Esophagus (tissue), 2 donors: ENCODE measurements at regions not wholly inside any gene's neighbourhood (a gene's known extent, or its start where the extent isn't known, plus 50 kb on each side); places are given as distances from the start of the nearest gene placed in this dataset.

Experiments
- H3K27ac ChIP-seq, 2 donors: one replicate each; pipeline ENCODE4 v1.5.1; 2013; ENCODE audit warnings: low read depth in 2 of 2, mild to moderate bottlenecking in 2 of 2, inconsistent platforms in 1 of 2, low read length in 1 of 2, moderate library complexity in 1 of 2
- H3K27me3 ChIP-seq, 2 donors: one replicate each; pipeline ENCODE4 v1.6.1; 2013; ENCODE audit warnings: low read length in 2 of 2, control low read depth in 1 of 2, mild to moderate bottlenecking in 1 of 2; ENCODE audit not compliant: insufficient read depth in 2 of 2, control insufficient read depth in 1 of 2
- H3K36me3 ChIP-seq, 2 donors: one replicate each; pipeline ENCODE4 v1.6.1; 2013; ENCODE audit warnings: low read length in 1 of 2; ENCODE audit not compliant: control insufficient read depth in 2 of 2, insufficient read depth in 2 of 2
- H3K4me1 ChIP-seq, 2 donors: one replicate each; pipeline ENCODE4 v1.6.1; 2013; ENCODE audit warnings: low read length in 1 of 2; ENCODE audit not compliant: control insufficient read depth in 2 of 2, insufficient read depth in 2 of 2
- H3K4me3 ChIP-seq, 2 donors: one replicate each; pipeline ENCODE4 v1.5.1; 2013; ENCODE audit warnings: low read length in 2 of 2, mild to moderate bottlenecking in 2 of 2, low read depth in 1 of 2, moderate library complexity in 1 of 2
- H3K9me3 ChIP-seq, 2 donors: one replicate each; pipeline ENCODE4 v1.6.1; 2013; ENCODE audit warnings: mild to moderate bottlenecking in 2 of 2, low read depth in 1 of 2, low read length in 1 of 2, moderate library complexity in 1 of 2; ENCODE audit not compliant: control insufficient read depth in 2 of 2, insufficient read depth in 1 of 2
- WGBS, 2 donors: extraction: QIAGEN DNeasy Blood & Tissue Kit; methylation state at CpG; one replicate each; pipeline ENCODE4 v1.1.7; 2013; 5-methylcytosine and 5-hydroxymethylcytosine counted together
- donor health status: healthy with polysubstance abuse.
- donor health status: Bipolar disorder and iron deficiency.

DNA sequence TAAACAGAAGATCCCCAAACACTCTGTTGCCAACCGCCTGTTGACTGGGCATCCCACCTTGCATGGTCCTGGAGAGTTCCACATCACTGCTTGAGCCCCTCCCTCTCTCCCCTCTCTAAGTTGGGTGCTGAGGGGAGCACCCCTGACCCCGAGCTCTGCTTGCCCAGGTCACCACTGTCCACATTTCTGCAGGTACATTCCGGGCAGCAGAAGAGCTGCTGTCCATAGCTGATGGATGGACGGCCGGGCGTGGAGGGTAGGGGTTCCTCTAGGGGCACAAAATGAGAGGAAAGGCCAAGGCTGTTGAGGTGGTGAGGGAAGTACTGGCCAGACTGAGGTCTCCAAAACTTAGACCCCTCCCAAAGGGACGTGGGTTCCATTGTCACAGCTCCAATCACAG lies 227.4 kb upstream of the PPP2R2D start:
- WGBS, 2 donors, result 78 to 84% methylated on average over 7 of the region's 7 CpGs
- H3K4me3 ChIP-seq, result no peak overlapping the region
- H3K36me3 ChIP-seq, result no peaks in the 10 kb centered on the region

DNA sequence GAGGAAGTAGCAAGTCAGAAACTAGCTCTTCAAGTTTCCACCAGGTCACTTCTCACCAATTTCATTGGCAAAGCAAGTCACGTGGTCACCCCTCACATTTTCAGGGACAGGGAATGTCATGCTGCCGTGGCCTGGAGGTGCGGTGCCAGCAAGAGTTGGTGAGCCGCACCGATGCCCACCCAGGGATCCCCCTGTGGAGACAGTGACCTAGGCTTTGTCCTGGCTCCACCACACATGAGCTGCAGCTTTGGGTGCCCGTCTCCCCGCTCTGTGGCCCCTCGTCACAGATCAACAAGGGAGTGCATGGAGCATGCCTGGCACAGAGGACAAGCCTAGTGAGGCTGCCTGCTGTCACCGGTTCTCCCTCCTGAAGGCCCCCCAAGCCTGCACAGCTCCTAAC lies 226.7 kb upstream of the PPP2R2D start:
- H3K27me3 ChIP-seq, result no peaks in the 10 kb centered on the region
- no peaks in the 10 kb centered on the region for H3K36me3 ChIP-seq
- H3K27ac ChIP-seq, result no peak overlapping the region
- 92 to 96% methylated on average over 9 of the region's 9 CpGs for whole genome bisulfite sequencing, 2 donors
- no peak overlapping the region for H3K4me3 ChIP-seq
- H3K9me3 ChIP-seq, result peaks cover 5 to 8% of the 10 kb centered on the region in 2 donors
- H3K4me1 ChIP-seq, result no peaks in the 10 kb centered on the region

More for the DNA sequence above, 227.4 kb upstream of the PPP2R2D start:
- no peak overlapping the region for H3K27ac ChIP-seq
- no peaks in the 10 kb centered on the region for H3K4me1 ChIP-seq
- H3K27me3 ChIP-seq, result no peaks in the 10 kb centered on the region
- peaks cover 5 to 8% of the 10 kb centered on the region in 2 donors for H3K9me3 ChIP-seq

DNA sequence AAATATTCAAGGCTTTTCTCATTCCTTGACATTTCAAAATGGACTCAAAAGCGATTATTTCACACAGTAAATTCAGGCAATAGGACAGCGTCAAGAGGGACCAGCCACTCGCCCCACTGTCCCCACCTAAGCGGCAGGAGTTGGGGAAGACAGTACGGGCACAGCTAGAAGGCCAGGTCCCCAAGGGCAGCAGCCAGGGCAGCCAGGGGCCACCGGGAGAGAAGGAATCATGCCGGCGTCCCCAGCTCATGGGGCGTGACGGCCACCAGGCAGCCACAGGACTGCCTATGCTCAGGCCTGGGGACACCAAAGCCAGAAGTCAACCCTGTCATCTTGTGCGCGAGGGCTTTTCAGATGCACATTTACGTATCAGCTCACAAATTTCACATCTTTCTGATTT lies 225.7 kb upstream of the PPP2R2D start:
- Histone ChIP-seq H3K9me3 (peaks cover 5 to 8% of the 10 kb centered on the region in 2 donors), H3K4me1 (no peaks in the 10 kb centered on the region), H3K4me3 (no peak overlapping the region), H3K36me3 (no peaks in the 10 kb centered on the region), H3K27me3 (no peaks in the 10 kb centered on the region), H3K27ac (no peak overlapping the region)
- 81 to 85% methylated on average over 13 of the region's 13 CpGs for WGBS, 2 donors

GRCh38 chr10:131676046-131676799 lies 224.6 kb upstream of the PPP2R2D start:
- 81 to 82% methylated on average over 28 of the region's 28 CpGs for WGBS, 2 donors
- no peak overlapping the region for H3K27ac ChIP-seq
- no peaks in the 10 kb centered on the region for H3K27me3 ChIP-seq
- peaks cover 5% of the 10 kb centered on the region in 2 donors for H3K9me3 ChIP-seq
- no peaks in the 10 kb centered on the region for H3K36me3 ChIP-seq
- H3K4me3 ChIP-seq, result no peak overlapping the region
- no peaks in the 10 kb centered on the region for H3K4me1 ChIP-seq

GRCh38 chr10:131676800-131677421 lies 223.9 kb upstream of the PPP2R2D start:
- peaks cover 5% of the 10 kb centered on the region in 2 donors for H3K9me3 ChIP-seq
- no peaks in the 10 kb centered on the region for H3K27me3 ChIP-seq
- peaks cover 0 to 3% of the 10 kb centered on the region in 2 donors for H3K4me1 ChIP-seq
- 31 to 34% methylated on average over 19 of the region's 19 CpGs for WGBS, 2 donors
- H3K4me3 ChIP-seq, result no peak overlapping the region
- H3K36me3 ChIP-seq, result no peaks in the 10 kb centered on the region
- no peak overlapping the region for H3K27ac ChIP-seq

GRCh38 chr10:131677671-131678070 lies 223.1 kb upstream of the PPP2R2D start:
- 75% methylated on average over 8 of the region's 8 CpGs for WGBS, 2 donors
- H3K27ac ChIP-seq, result no peak overlapping the region

DNA sequence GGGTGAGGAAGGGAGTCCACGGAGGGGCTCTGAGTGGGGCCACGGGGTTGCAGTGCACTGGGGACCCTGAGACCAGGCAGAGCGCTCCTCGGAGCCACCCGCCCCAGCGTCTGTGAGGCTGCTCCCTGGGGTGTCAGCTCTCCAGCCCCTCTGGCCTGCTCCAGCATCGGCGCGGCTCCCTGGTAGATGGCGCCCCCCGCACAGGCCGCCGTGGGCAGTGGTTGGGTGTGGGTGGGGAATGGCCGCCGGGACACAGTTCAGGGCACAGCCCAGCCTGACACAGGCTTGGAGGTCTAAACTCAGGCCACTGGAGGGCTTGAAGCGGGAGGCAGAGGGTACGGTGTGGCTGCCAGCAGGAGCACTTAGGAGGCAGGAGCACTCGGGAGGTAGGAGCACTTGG lies 222.6 kb upstream of the PPP2R2D start:
- peaks cover 0 to 3% of the 10 kb centered on the region in 2 donors for H3K4me1 ChIP-seq
- WGBS, 2 donors, result 83 to 84% methylated on average over 15 to 18 of the region's 18 CpGs
- H3K36me3 ChIP-seq, result no peaks in the 10 kb centered on the region
- H3K9me3 ChIP-seq, result peaks cover 2 to 5% of the 10 kb centered on the region in 2 donors
- H3K27ac ChIP-seq, result no peak overlapping the region
- H3K4me3 ChIP-seq, result no peak overlapping the region
- H3K27me3 ChIP-seq, result no peaks in the 10 kb centered on the region

More at GRCh38 chr10:131677671-131678070, 223.1 kb upstream of the PPP2R2D start:
- H3K4me3 ChIP-seq, result no peak overlapping the region
- peaks cover 5% of the 10 kb centered on the region in 2 donors for H3K9me3 ChIP-seq
- H3K4me1 ChIP-seq, result peaks cover 0 to 3% of the 10 kb centered on the region in 2 donors
- H3K36me3 ChIP-seq, result no peaks in the 10 kb centered on the region
- H3K27me3 ChIP-seq, result no peaks in the 10 kb centered on the region

GRCh38 chr10:131678613-131679012 lies 222.2 kb upstream of the PPP2R2D start:
- 81 to 84% methylated on average over 7 of the region's 7 CpGs for WGBS, 2 donors
- H3K27me3 ChIP-seq, result no peaks in the 10 kb centered on the region
- H3K4me3 ChIP-seq, result no peak overlapping the region
- H3K27ac ChIP-seq, result no peak overlapping the region
- H3K36me3 ChIP-seq, result no peaks in the 10 kb centered on the region
- H3K9me3 ChIP-seq, result peaks cover 0 to 5% of the 10 kb centered on the region in 2 donors
- H3K4me1 ChIP-seq, result peaks cover 0 to 3% of the 10 kb centered on the region in 2 donors

- Histone ChIP-seq H3K27me3 (no peaks in the 10 kb centered on the region), H3K4me1 (peaks cover 0 to 3% of the 10 kb centered on the region in 2 donors), H3K4me3 (no peak overlapping the region), H3K9me3 (peaks cover 0 to 2% of the 10 kb centered on the region in 2 donors), H3K27ac (no peak overlapping the region), H3K36me3 (no peaks in the 10 kb centered on the region)
- 70 to 77% methylated on average over 6 of the region's 6 CpGs for WGBS, 2 donors
Observed at GRCh38 chr10:131679926-131680325, 220.9 kb upstream of the PPP2R2D start.
